Kidney epithelial cell (primary cell): ENCODE measurements at regions not wholly inside any gene's neighbourhood (a gene's known extent, or its start where the extent isn't known, plus 50 kb on each side); places are given as distances from the start of the nearest gene placed in this dataset.

Experiments used
- DNase-seq: peaks from one replicate; pipeline ENCODE4 v3.0.0-alpha.2; 2010; ENCODE audit warnings: low read depth
- H3K27me3 ChIP-seq: 2 replicates; pipeline ENCODE4 v1.6.0; 2011; ENCODE audit warnings: low read length; ENCODE audit not compliant: control insufficient read depth, insufficient read depth
- H3K36me3 ChIP-seq: 2 replicates; pipeline ENCODE4 v1.5.1; 2011; ENCODE audit warnings: low read length; ENCODE audit not compliant: control insufficient read depth, insufficient read depth
- H3K4me3 ChIP-seq: 2 replicates; pipeline ENCODE4 v1.5.1; 2011; ENCODE audit warnings: low read depth, mild to moderate bottlenecking, control low read depth, low read length
- TF ChIP-seq, protein P1 (sequence below): IDR thresholded peaks from 2 replicates; pipeline ENCODE4 v1.5.1; 2011; ENCODE audit warnings: mild to moderate bottlenecking, moderate library complexity, low read length, control low read depth, inconsistent platforms; ENCODE audit not compliant: insufficient read depth, poor library complexity, severe bottlenecking

DNA sequence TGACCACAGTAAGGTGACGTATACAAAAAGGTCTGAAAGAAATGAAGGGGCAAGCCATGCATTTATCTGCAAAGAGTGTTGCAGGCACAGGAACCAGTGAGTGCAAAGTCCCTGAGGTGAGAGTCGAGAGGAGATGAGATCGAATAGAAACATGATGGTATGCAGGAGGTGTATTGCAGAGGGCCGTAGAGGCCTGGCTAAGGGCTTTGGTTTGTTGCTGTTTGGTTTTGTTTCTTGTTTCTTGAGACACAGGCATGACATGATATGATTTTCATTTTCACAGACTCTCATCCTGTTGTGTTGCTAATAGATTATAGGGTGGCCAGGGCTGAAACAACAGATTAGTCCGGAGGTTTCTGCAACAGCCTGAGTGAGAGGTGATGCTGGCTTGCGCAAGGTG lies 80.4 kb downstream of the HSPH1 start:
- no peak for DNase-seq
- H3K27me3 ChIP-seq, result peaks cover 2% of the 10 kb centered on the region
- H3K36me3 ChIP-seq, result no peaks in the 10 kb centered on the region
- TF ChIP-seq, protein P1, sequence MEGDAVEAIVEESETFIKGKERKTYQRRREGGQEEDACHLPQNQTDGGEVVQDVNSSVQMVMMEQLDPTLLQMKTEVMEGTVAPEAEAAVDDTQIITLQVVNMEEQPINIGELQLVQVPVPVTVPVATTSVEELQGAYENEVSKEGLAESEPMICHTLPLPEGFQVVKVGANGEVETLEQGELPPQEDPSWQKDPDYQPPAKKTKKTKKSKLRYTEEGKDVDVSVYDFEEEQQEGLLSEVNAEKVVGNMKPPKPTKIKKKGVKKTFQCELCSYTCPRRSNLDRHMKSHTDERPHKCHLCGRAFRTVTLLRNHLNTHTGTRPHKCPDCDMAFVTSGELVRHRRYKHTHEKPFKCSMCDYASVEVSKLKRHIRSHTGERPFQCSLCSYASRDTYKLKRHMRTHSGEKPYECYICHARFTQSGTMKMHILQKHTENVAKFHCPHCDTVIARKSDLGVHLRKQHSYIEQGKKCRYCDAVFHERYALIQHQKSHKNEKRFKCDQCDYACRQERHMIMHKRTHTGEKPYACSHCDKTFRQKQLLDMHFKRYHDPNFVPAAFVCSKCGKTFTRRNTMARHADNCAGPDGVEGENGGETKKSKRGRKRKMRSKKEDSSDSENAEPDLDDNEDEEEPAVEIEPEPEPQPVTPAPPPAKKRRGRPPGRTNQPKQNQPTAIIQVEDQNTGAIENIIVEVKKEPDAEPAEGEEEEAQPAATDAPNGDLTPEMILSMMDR, result no peak
- H3K4me3 ChIP-seq, result no peak overlapping the region

DNA sequence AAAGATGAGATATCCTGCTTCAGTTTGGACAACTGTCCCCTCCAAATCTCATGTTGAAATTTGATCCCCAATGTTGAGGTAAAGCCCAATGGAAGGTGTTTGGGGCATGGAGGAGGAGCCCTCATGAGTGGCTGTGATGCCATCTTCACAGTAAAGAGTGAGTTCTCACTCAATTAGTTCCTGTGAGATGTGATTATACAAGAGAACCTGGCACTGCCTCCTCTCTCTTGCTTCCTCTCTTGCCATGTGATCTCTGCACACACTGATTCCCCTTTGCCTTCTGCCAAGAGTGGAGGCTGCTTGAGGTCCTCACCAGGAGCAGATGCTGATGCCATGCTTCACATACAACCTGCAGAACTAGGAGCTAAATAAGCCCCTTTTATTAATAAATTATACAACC lies 86.9 kb downstream of the HSPH1 start:
- H3K4me3 ChIP-seq, result no peak overlapping the region
- H3K27me3 ChIP-seq, result no peaks in the 10 kb centered on the region
- TF ChIP-seq, protein P1, result no peak
- no peak for DNase-seq
- no peaks in the 10 kb centered on the region for H3K36me3 ChIP-seq

DNA sequence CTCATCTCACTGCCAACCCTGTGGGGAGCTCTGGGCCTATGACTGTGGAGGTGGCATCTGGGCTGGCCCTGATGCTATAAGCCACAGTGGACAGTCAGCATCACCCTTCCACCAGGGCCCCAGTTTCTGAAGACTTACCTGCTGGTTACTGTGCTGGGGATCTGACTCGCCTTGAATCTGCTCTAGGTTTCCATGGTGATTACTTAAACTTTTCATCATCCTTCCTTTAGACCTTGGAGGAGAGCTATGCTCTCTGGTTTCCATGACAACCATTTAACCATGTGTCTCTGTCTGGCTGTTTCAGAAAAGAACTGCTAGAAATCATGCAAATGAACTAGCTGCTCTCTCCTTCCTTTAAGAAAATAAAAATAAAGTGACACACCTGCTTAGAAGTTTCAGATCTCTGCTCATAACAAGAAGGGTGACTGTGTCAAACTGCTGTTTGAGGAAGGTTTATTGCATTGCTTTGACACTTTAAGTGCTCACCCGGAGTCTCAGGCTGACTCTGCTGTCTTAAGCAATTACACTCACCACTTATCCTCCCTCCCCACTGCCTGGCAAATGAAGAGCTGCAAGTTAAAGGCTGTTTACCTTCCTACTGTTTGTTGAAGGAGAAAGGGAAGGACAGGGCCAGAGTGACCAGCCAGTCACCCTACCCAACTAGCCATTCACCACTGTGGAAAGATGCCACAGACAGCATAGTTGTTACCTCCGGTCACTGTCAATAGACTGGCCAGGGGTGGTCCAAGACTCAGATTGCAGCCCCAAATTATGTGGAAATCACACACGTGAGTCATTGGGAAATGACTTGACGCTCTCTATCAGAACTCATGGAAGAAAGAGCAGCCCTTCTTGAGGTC lies 87.6 kb downstream of the HSPH1 start:
- no peak overlapping the region for H3K4me3 ChIP-seq
- TF ChIP-seq, protein P1, result no peak
- H3K36me3 ChIP-seq, result no peaks in the 10 kb centered on the region
- H3K27me3 ChIP-seq, result no peaks in the 10 kb centered on the region
- DNase-seq, result no peak

DNA sequence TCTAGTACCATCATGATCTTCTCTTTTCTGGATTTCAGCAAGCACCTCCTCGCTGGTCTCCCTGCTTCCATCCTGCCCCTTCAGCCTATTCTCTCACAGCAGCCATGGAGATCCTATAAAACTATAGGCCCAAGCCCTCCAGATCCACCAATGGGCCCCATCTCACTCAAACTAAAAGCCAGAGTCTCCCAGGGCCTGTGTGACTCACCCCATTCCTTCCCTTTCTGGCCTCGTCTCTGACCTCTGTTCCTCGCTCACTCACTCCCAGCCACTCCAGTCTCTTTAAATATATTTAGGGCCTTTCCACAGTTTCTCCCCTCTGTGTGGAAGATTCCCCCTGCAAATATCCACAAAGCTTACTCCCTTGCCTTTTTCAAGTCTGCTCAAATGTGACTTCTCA lies 89.7 kb downstream of the HSPH1 start:
- Histone ChIP-seq H3K4me3 (no peak overlapping the region), H3K27me3 (no peaks in the 10 kb centered on the region), H3K36me3 (no peaks in the 10 kb centered on the region)
- TF ChIP-seq, protein P1, result no peak
- no peak for DNase-seq

DNA sequence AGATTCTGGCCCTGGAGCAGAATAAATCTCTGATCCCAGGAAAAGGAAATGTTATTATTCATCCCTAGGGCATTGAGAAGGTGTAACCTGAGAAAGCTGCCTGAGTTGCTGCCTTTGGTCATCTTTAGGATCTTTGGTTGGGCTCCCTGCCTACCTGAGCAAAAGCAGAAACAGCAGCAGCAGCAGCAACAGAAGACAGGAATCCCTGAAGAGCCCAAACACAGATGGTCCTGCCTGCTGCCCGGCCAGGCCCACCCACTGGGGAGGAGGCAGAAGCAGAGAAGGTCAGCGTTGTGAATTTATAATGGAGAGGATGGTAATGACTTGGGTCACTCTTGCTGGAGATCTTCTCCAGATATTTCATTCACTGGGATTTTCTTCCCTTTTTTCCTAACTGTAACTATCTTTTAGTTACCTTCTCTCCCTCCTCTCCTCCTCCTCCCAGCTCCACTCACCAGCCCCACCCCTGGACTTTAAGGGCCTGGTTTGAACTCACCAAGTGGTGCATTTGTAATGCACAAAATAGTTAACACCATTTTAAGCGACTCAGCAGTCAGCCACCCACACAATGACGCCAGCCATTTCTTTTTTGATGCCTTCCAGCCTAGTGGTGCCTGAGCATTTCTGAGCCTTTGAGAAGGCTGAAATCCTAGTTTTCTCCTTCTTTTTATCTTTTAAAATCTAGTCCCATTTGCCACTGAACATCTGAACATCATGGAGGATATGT lies 91.7 kb downstream of the HSPH1 start:
- Histone ChIP-seq H3K27me3 (no peaks in the 10 kb centered on the region), H3K4me3 (no peak overlapping the region), H3K36me3 (no peaks in the 10 kb centered on the region)
- DNase-seq, result no peak
- TF ChIP-seq, protein P1, result no peak

DNA sequence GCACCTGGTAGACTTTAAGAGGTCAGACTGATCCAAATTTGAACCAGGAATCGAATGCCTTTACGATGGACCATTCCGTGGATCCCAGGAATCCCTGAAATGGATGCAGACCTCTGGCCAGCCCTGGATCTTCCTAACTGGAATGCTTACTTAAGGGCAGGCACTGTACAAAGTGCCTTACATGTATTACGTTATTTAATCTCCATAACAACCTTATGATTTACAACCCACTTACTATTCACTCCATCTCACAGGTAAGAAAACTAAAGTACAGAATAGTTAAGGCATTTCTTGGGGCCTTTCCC lies 93.6 kb downstream of the HSPH1 start:
- no peak for DNase-seq
- H3K27me3 ChIP-seq, result no peaks in the 10 kb centered on the region
- no peak overlapping the region for H3K4me3 ChIP-seq
- H3K36me3 ChIP-seq, result no peaks in the 10 kb centered on the region
- TF ChIP-seq, protein P1, result no peak
